Smooth muscle cell (in vitro differentiated cells): ENCODE measurements at regions not wholly inside any gene's neighbourhood (a gene's known extent, or its start where the extent isn't known, plus 50 kb on each side); places are given as distances from the start of the nearest gene placed in this dataset.

Source experiments
- DNase-seq: peaks from one replicate; lab custom pipeline; 2025; ENCODE audit not compliant: unreplicated experiment; lab: John Stamatoyannopoulos, UW
- H2AFZ ChIP-seq: fragments of 200-600 bp; sonication (generic); 2 replicates; pipeline ENCODE4 v1.6.0; 2016; ENCODE audit warnings: antibody characterized with exemption, low read depth, mild to moderate bottlenecking
- H3F3A ChIP-seq: fragments of 200-600 bp; sonication (generic); 2 replicates; pipeline ENCODE4 v1.6.0; 2017; ENCODE audit warnings: antibody characterized with exemption, low read depth
- H3K27ac ChIP-seq: fragments of 200-600 bp; sonication (generic); 2 replicates; pipeline ENCODE4 v1.5.1; 2016; ENCODE audit warnings: low read depth, mild to moderate bottlenecking
- H3K27me3 ChIP-seq: fragments of 200-600 bp; sonication (generic); 2 replicates; pipeline ENCODE4 v1.6.1; 2016; ENCODE audit warnings: low read depth, mild to moderate bottlenecking
- H3K36me3 ChIP-seq: fragments of 200-600 bp; sonication (generic); 2 replicates; pipeline ENCODE4 v1.5.1; 2016; ENCODE audit warnings: low read depth
- H3K4me1 ChIP-seq: fragments of 200-600 bp; sonication (generic); 2 replicates; pipeline ENCODE4 v1.5.1; 2016; ENCODE audit warnings: low read depth
- H3K4me2 ChIP-seq: fragments of 200-600 bp; sonication (generic); 2 replicates; pipeline ENCODE4 v1.6.0; 2016; ENCODE audit warnings: mild to moderate bottlenecking
- H3K4me3 ChIP-seq: fragments of 200-600 bp; sonication (generic); 2 replicates; pipeline ENCODE4 v1.5.1; 2016; ENCODE audit warnings: mild to moderate bottlenecking
- H3K79me2 ChIP-seq: fragments of 200-600 bp; sonication (generic); 2 replicates; pipeline ENCODE4 v1.6.0; 2016; ENCODE audit warnings: low read depth, mild to moderate bottlenecking
- H3K9ac ChIP-seq: fragments of 200-600 bp; sonication (generic); 2 replicates; pipeline ENCODE4 v1.6.0; 2016; ENCODE audit warnings: low read depth
- H3K9me3 ChIP-seq: fragments of 200-600 bp; sonication (generic); replicated peaks from 2 replicates; pipeline ENCODE4 v1.5.1; 2016; ENCODE audit warnings: low read depth
- H4K20me1 ChIP-seq: fragments of 200-600 bp; sonication (generic); 2 replicates; pipeline ENCODE4 v1.6.0; 2016; ENCODE audit warnings: low read depth
- WGBS: methylation state at CpG from one replicate; pipeline ENCODE4 v1.1.7; 2016; ENCODE audit warnings: low lambda C conversion rate; 5-methylcytosine and 5-hydroxymethylcytosine counted together
- TF ChIP-seq, protein P1 (sequence below): fragments of 200-600 bp; sonication (generic); IDR thresholded peaks from 2 replicates; pipeline ENCODE4 v1.5.1; 2017; ENCODE audit warnings: borderline replicate concordance, mild to moderate bottlenecking, antibody characterized with exemption; ENCODE audit not compliant: insufficient read depth, poor library complexity, severe bottlenecking

DNA sequence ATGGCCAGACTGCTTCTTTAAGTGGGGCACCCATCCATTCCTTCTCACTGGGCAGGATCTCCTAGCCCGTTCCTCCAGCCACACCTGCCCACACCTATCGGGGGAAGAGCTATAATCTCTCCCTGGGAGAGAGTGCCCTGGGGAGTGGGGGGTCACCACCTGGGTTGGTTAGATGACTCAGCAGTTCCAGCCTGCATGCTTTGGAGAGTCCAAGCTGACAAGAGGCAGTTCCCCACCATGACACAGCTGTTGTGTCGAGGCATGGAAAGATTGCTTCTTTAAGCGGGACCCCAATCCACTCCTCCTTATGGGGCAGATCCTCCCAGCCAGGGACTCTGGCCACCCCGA lies 52.6 kb upstream of the PPFIA2 start:
- no peaks in the 10 kb centered on the region for H3K27me3 ChIP-seq
- H3K9me3 ChIP-seq, result no peaks in the 10 kb centered on the region
- no peaks in the 10 kb centered on the region for H3K4me1 ChIP-seq
- 79% methylated on average over 5 of the region's 5 CpGs for WGBS
- H4K20me1 ChIP-seq, result no peaks in the 10 kb centered on the region
- no peaks in the 10 kb centered on the region for H3F3A ChIP-seq
- H3K36me3 ChIP-seq, result no peaks in the 10 kb centered on the region
- no peak overlapping the region for H2AFZ ChIP-seq
- TF ChIP-seq, protein P1, sequence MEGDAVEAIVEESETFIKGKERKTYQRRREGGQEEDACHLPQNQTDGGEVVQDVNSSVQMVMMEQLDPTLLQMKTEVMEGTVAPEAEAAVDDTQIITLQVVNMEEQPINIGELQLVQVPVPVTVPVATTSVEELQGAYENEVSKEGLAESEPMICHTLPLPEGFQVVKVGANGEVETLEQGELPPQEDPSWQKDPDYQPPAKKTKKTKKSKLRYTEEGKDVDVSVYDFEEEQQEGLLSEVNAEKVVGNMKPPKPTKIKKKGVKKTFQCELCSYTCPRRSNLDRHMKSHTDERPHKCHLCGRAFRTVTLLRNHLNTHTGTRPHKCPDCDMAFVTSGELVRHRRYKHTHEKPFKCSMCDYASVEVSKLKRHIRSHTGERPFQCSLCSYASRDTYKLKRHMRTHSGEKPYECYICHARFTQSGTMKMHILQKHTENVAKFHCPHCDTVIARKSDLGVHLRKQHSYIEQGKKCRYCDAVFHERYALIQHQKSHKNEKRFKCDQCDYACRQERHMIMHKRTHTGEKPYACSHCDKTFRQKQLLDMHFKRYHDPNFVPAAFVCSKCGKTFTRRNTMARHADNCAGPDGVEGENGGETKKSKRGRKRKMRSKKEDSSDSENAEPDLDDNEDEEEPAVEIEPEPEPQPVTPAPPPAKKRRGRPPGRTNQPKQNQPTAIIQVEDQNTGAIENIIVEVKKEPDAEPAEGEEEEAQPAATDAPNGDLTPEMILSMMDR, result no peak
- no peak for DNase-seq
- H3K4me2 ChIP-seq, result no peak overlapping the region
- no peak overlapping the region for H3K27ac ChIP-seq
- H3K4me3 ChIP-seq, result no peak overlapping the region
- no peak overlapping the region for H3K9ac ChIP-seq
- H3K79me2 ChIP-seq, result no peaks in the 10 kb centered on the region

DNA sequence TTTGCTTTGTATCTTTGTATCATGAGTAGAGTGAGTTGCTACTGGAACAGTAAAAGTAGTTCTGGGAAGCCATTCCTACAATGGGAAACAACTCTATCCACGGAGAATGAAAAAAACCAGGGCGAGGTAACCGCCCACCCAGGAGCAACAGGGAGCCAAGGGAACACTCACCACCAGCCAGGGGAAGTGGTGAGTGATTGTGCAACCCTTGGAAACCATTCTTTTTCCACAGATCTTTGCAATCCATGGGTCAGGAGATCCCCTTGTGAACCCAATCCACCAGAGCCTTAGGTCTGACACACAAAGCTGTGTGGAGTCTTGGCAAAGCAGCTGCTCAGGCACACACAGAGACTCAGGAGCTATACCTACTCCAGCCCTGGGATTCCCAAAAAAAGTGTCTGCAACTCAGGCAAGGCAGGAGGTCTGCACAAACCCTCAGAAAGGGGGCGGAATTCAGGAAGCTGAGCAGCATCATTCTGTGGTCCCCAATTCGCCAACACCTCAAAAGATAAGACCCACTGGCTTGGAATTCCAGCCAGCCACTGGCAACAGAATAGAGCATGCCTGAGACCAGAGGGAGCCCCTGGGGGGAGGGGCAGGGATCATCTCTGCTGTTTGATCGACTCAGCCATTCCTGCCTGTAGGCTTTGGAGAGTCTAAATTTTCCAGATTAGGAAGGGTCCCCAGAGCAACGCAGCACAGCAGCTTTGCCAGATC lies 52.1 kb upstream of the PPFIA2 start:
- Histone ChIP-seq H3K9me3 (no peaks in the 10 kb centered on the region), H2AFZ (no peak overlapping the region), H3K36me3 (no peaks in the 10 kb centered on the region), H3K4me2 (no peak overlapping the region), H3K27me3 (no peaks in the 10 kb centered on the region), H3K4me3 (no peak overlapping the region), H3K9ac (no peak overlapping the region), H3K4me1 (no peaks in the 10 kb centered on the region), H3K79me2 (no peaks in the 10 kb centered on the region), H3F3A (no peaks in the 10 kb centered on the region), H4K20me1 (no peaks in the 10 kb centered on the region), H3K27ac (no peak overlapping the region)
- TF ChIP-seq, protein P1, result no peak
- DNase-seq, result no peak
- WGBS, result 90% methylated on average over 7 of the region's 7 CpGs

GRCh38 chr12:81809829-81810595 lies 50.9 kb upstream of the PPFIA2 start:
- 49% methylated on average over 4 of the region's 4 CpGs for WGBS
- TF ChIP-seq, protein P1, result no peak

More at GRCh38 chr12:81809829-81810595, 50.9 kb upstream of the PPFIA2 start:
- Histone ChIP-seq H3K36me3 (no peaks in the 10 kb centered on the region), H2AFZ (no peak overlapping the region), H3K9me3 (no peaks in the 10 kb centered on the region), H3K4me3 (no peak overlapping the region), H3K79me2 (no peaks in the 10 kb centered on the region), H3K27me3 (no peaks in the 10 kb centered on the region), H4K20me1 (no peaks in the 10 kb centered on the region), H3K27ac (no peak overlapping the region), H3K4me2 (no peak overlapping the region), H3F3A (no peaks in the 10 kb centered on the region), H3K4me1 (no peaks in the 10 kb centered on the region), H3K9ac (no peak overlapping the region)
- no peak for DNase-seq
